SU-DHL-6 (cell line): ENCODE measurements at regions not wholly inside any gene's neighbourhood (a gene's known extent, or its start where the extent isn't known, plus 50 kb on each side); places are given as distances from the start of the nearest gene placed in this dataset.

Experiments used
- H2AFZ ChIP-seq: fragments of 200-600 bp; sonication (generic); 2 replicates; pipeline ENCODE4 v1.6.1; 2014; ENCODE audit warnings: low read depth, mild to moderate bottlenecking, moderate library complexity, mixed read lengths, antibody characterized with exemption, low read length; ENCODE audit not compliant: severe bottlenecking
- H3F3A ChIP-seq: fragments of 200-600 bp; shearing (Covaris generic); 2 replicates; pipeline ENCODE4 v1.6.0; 2016; ENCODE audit warnings: antibody characterized with exemption, mild to moderate bottlenecking; ENCODE audit not compliant: insufficient read depth
- H3K27ac ChIP-seq: fragments of 200-600 bp; sonication (generic); 2 replicates; pipeline ENCODE4 v1.5.1; 2016; ENCODE audit warnings: low read depth, mild to moderate bottlenecking, low read length, moderate library complexity, mixed read lengths
- H3K27me3 ChIP-seq: fragments of 200-600 bp; sonication (generic), shearing (Covaris generic); 2 replicates; pipeline ENCODE4 v1.6.0; 2014; ENCODE audit warnings: mild to moderate bottlenecking, low read length
- H3K36me3 ChIP-seq: fragments of 200-600 bp; sonication (generic); 2 replicates; pipeline ENCODE4 v1.6.1; 2014; ENCODE audit warnings: mild to moderate bottlenecking, low read length, mixed read lengths
- H3K4me2 ChIP-seq: fragments of 300-600, 200-600 bp; shearing (Covaris generic), sonication (generic); 2 replicates; pipeline ENCODE4 v1.6.0; 2014; ENCODE audit warnings: low read length, low read depth, mild to moderate bottlenecking; ENCODE audit not compliant: poor library complexity, severe bottlenecking
- H3K4me3 ChIP-seq: fragments of 200-600 bp; sonication (generic); 2 replicates; pipeline ENCODE4 v1.5.1; 2014; ENCODE audit warnings: antibody characterized with exemption, low read length, mild to moderate bottlenecking, mixed read lengths; ENCODE audit not compliant: insufficient read depth, poor library complexity, severe bottlenecking
- H3K79me2 ChIP-seq: fragments of 200-600 bp; sonication (generic); 2 replicates; pipeline ENCODE4 v1.6.1; 2014; ENCODE audit warnings: mild to moderate bottlenecking, low read length, moderate library complexity; ENCODE audit not compliant: insufficient read depth
- H3K9ac ChIP-seq: fragments of 200-600 bp; sonication (generic); 2 replicates; pipeline ENCODE4 v1.7.0; 2014; ENCODE audit warnings: mild to moderate bottlenecking, low read length
- H3K9me2 ChIP-seq: fragments of 200-600 bp; sonication (generic); replicated peaks from 2 replicates; pipeline ENCODE4 v1.6.1; 2014; ENCODE audit warnings: low read length; ENCODE audit not compliant: insufficient read depth
- H3K9me3 ChIP-seq: fragments of 200-600 bp; sonication (generic); 2 replicates; pipeline ENCODE4 v1.6.1; 2014; ENCODE audit warnings: low read length, mixed read lengths; ENCODE audit not compliant: insufficient read depth
- H4K20me1 ChIP-seq: fragments of 200-600 bp; sonication (generic); 2 replicates; pipeline ENCODE4 v1.6.1; 2014; ENCODE audit warnings: low read depth, mild to moderate bottlenecking, antibody characterized with exemption, low read length, moderate library complexity, mixed read lengths
- EZH2phosphoT487 ChIP-seq: fragments of 200-600 bp; sonication (generic), shearing (Covaris generic); conservative IDR thresholded peaks from 2 replicates; pipeline ENCODE4 v1.6.1; 2018; ENCODE audit warnings: mild to moderate bottlenecking, antibody characterized with exemption, low read length, moderate library complexity, mixed read lengths
- TF ChIP-seq, protein P1 (sequence below): fragments of 200-600 bp; sonication (generic); IDR thresholded peaks from one replicate; pipeline ENCODE4 v1.5.1; 2017; ENCODE audit warnings: antibody characterized with exemption, mild to moderate bottlenecking, low read length, moderate library complexity; ENCODE audit not compliant: insufficient read depth, poor library complexity, severe bottlenecking

DNA sequence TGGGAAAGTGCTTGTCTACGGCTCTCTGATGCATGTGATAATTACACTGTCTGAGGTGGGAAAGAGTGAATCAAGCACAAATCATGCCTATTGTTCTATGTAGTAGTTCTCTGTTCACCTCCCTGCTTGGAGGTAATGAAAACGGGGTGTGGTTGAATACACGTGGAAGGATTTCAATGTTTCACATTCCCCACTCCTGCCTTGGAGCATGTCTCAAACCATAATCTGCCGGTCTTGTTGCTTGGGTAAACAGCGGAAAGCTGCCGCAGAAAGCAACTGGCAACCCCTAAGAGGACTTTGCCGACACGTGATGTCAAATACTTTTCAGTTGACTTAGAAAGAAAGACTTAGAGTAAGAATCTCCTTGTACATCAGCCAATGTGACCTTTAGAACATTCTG, 63.5 kb upstream of the MOCS2 start:
- no peak overlapping the region for H3K9ac ChIP-seq
- H3K27me3 ChIP-seq: no peaks in the 10 kb centered on the region
- H4K20me1 ChIP-seq: no peaks in the 10 kb centered on the region
- H2AFZ ChIP-seq: no peak overlapping the region
- H3K27ac ChIP-seq: no peak overlapping the region
- H3K9me2 ChIP-seq: no peaks in the 10 kb centered on the region
- no peaks in the 10 kb centered on the region for H3K79me2 ChIP-seq
- no peaks in the 10 kb centered on the region for H3F3A ChIP-seq
- no peak overlapping the region for H3K4me3 ChIP-seq
- TF ChIP-seq, protein P1, sequence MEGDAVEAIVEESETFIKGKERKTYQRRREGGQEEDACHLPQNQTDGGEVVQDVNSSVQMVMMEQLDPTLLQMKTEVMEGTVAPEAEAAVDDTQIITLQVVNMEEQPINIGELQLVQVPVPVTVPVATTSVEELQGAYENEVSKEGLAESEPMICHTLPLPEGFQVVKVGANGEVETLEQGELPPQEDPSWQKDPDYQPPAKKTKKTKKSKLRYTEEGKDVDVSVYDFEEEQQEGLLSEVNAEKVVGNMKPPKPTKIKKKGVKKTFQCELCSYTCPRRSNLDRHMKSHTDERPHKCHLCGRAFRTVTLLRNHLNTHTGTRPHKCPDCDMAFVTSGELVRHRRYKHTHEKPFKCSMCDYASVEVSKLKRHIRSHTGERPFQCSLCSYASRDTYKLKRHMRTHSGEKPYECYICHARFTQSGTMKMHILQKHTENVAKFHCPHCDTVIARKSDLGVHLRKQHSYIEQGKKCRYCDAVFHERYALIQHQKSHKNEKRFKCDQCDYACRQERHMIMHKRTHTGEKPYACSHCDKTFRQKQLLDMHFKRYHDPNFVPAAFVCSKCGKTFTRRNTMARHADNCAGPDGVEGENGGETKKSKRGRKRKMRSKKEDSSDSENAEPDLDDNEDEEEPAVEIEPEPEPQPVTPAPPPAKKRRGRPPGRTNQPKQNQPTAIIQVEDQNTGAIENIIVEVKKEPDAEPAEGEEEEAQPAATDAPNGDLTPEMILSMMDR: no peak
- TF ChIP-seq EZH2phosphoT487: no peak
- no peaks in the 10 kb centered on the region for H3K9me3 ChIP-seq
- H3K4me2 ChIP-seq: no peak overlapping the region
- H3K36me3 ChIP-seq: no peaks in the 10 kb centered on the region

DNA sequence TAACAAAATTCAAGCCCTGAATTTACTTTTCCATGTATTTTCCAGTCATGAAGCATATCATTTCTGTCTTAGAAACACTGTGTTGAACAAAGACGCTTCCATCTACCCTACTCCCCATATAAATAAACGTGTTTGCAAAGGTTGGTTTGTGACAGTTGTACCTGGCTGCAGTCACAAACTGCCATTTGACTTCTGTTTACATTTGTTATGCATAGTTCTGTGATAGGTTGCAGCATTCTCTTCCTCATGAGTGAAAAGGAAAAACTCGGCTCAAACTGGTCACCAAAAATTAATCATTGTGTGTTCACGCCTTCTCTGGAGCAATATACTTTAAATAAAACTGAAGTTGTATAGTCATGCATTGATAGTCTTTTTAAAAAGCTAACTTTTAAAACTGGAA, 69.3 kb upstream of the MOCS2 start:
- Histone ChIP-seq H3K9me3 (no peaks in the 10 kb centered on the region), H3K9me2 (no peaks in the 10 kb centered on the region), H3K27me3 (no peaks in the 10 kb centered on the region), H3K36me3 (no peaks in the 10 kb centered on the region), H3K9ac (no peak overlapping the region), H3K4me3 (no peak overlapping the region), H4K20me1 (no peaks in the 10 kb centered on the region), H3K4me2 (no peak overlapping the region), H2AFZ (no peak overlapping the region), H3K27ac (no peak overlapping the region), H3K79me2 (no peaks in the 10 kb centered on the region), H3F3A (no peaks in the 10 kb centered on the region)
- TF ChIP-seq, protein P1: no peak
- TF ChIP-seq EZH2phosphoT487: no peak

DNA sequence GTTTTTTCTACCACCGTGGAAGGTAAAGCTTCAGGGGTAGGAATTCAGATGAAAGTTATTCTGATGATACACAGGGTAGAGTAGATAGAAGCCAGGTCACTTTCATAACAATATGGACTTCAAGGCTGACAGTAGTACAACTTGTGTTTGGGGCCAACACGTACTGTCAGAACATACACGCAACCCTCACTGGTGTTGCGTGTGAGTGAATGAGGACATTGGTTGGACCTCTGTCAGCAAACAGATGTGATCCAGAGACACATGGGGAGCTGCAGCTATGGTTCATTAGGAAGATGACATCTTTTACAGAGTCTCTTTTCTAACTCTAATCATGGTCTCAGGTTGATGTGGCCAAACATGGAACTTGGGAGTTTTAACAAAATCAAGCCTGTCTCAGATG, 70.1 kb upstream of the MOCS2 start:
- H3K9me2 ChIP-seq: no peaks in the 10 kb centered on the region
- H3F3A ChIP-seq: no peaks in the 10 kb centered on the region
- H4K20me1 ChIP-seq: no peaks in the 10 kb centered on the region
- H3K9ac ChIP-seq: no peak overlapping the region
- H3K4me3 ChIP-seq: no peak overlapping the region
- no peak overlapping the region for H2AFZ ChIP-seq
- TF ChIP-seq EZH2phosphoT487: no peak
- TF ChIP-seq, protein P1: no peak
- H3K4me2 ChIP-seq: no peak overlapping the region
- no peaks in the 10 kb centered on the region for H3K27me3 ChIP-seq
- H3K36me3 ChIP-seq: no peaks in the 10 kb centered on the region
- H3K79me2 ChIP-seq: no peaks in the 10 kb centered on the region
- H3K27ac ChIP-seq: no peak overlapping the region
- H3K9me3 ChIP-seq: no peaks in the 10 kb centered on the region

DNA sequence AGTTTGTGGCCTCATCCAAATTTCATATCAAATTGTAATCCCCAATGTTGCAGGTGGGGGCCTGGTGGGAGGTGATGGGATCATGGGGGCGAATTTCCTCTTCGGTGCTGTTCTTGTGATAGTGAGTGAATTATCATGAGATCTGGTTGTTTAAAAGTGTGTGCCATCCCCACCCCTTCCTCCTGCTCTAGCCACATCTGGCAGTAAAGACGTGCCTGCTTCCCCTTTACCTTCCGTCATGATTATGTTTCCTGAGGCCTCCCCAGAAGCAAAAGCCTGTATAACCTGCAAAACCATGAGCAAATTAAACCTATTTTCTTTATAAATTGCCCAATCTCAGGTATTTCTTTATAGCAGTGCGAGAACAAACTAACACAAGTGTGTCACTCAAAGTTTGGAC, 71.0 kb upstream of the MOCS2 start:
- Histone ChIP-seq H3F3A (no peaks in the 10 kb centered on the region), H3K9me2 (no peaks in the 10 kb centered on the region), H3K4me3 (no peak overlapping the region), H3K36me3 (no peaks in the 10 kb centered on the region), H3K79me2 (no peaks in the 10 kb centered on the region), H4K20me1 (no peaks in the 10 kb centered on the region), H3K27ac (no peak overlapping the region), H3K4me2 (no peak overlapping the region), H3K27me3 (no peaks in the 10 kb centered on the region), H3K9me3 (no peaks in the 10 kb centered on the region), H3K9ac (no peak overlapping the region), H2AFZ (no peak overlapping the region)
- TF ChIP-seq EZH2phosphoT487: no peak
- TF ChIP-seq, protein P1: no peak
